ENCODE measurements at regions not wholly inside any gene's neighbourhood (a gene's known extent, or its start where the extent isn't known, plus 50 kb on each side); places are given as distances from the start of the nearest gene placed in this dataset.

DNA sequence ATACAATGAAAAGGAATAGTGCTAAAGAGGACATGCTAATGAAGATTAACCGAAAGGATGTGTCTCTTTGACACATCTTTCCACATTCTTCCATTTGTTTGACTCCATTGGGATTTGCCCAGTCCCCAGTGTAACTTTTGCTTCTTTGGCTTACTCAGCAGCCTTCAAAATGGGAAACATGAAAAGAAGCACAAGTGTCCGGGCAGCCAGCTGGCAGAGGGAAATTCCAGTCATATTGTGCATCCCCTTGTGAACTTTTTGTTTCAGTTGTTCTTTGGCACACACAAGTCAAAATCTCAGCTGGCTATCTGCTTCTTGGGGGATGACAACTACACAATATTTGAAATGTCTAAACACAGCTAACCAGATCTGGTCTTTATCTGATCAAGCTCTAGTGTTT is 157.4 kb downstream of the OGFRL1 start:
- H3K27me3 ChIP-seq (ENCODE audit: control insufficient read depth, insufficient read depth, low read length) = no peaks in the 10 kb centered on the region

DNA sequence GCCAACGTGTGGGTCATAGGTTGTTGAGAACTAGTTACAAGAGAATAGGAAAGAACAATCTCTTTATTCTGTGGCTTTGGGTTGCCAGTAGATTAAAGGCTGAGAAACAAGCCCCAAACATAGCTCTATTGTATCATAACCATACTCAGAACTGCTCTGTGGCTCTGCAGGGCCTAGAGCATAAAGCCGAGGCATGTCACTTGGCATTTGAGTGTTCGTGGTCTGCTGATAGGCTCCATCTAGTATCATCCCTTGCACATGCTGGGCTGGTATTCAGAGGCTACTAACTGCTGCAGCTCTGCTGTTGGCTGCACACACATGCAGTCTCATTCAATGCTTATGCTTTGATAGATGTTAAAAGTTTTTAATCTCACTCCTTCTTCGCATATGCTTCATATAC is 157.9 kb downstream of the OGFRL1 start:
- no peaks in the 10 kb centered on the region for H3K36me3 ChIP-seq (ENCODE audit: insufficient read depth, low read length)
- no peak overlapping the region for H3K4me3 ChIP-seq (ENCODE audit: low read length)
- H3K4me2 ChIP-seq (ENCODE audit: low read length) = no peak overlapping the region
- no peaks in the 10 kb centered on the region for H3K27me3 ChIP-seq (ENCODE audit: control insufficient read depth, insufficient read depth, low read length)
- peaks cover 10% of the 10 kb centered on the region for H3K4me1 ChIP-seq (ENCODE audit: control insufficient read depth, insufficient read depth, low read length)
- H3K9ac ChIP-seq (ENCODE audit: low read depth, low read length) = no peak overlapping the region
- H3K9me3 ChIP-seq (replicated peaks; ENCODE audit: low read length) = no peaks in the 10 kb centered on the region

More for the DNA sequence above, 157.4 kb downstream of the OGFRL1 start:
- Histone ChIP-seq H3K4me1 (ENCODE audit: control insufficient read depth, insufficient read depth, low read length) (peaks cover 10% of the 10 kb centered on the region), H3K4me3 (ENCODE audit: low read length) (no peak overlapping the region), H3K9me3 (replicated peaks; ENCODE audit: low read length) (no peaks in the 10 kb centered on the region), H3K9ac (ENCODE audit: low read depth, low read length) (no peak overlapping the region), H3K4me2 (ENCODE audit: low read length) (no peak overlapping the region), H3K36me3 (ENCODE audit: insufficient read depth, low read length) (no peaks in the 10 kb centered on the region)

DNA sequence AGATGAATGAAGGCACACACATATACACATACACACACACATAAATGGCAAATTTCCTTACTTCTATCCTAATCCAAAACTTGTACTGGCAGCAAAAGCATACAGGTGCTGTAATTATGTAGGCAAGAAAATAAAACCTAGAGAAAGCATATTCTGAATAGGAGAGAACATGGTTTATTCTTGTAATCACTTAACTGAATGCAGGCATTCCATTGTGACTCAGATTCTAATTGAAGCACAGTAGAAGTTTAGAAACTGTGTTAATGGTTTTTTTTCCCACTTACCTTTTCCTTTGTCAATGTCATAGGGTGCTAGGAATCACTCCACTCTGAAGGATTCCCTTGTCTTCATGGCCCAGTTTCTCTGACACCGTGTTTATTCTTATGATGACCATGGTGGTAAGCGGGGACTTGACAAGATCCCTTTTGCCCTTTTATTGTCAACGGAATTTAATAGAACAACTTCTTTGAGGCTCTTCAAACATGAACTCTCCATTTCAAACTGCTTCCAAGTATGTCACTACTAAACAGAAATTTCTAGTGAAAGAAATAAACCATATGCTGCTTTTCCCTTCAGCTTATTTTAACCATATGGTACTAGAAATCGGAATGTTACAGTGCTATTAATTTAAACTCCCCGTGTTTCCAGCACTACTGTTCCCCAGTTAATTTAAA is 164.2 kb downstream of the OGFRL1 start:
- Histone ChIP-seq H3K4me3 (ENCODE audit: low read length) (no peak overlapping the region), H3K36me3 (ENCODE audit: insufficient read depth, low read length) (no peaks in the 10 kb centered on the region), H3K27me3 (ENCODE audit: control insufficient read depth, insufficient read depth, low read length) (no peaks in the 10 kb centered on the region), H3K4me2 (ENCODE audit: low read length) (no peak overlapping the region), H3K4me1 (ENCODE audit: control insufficient read depth, insufficient read depth, low read length) (no peaks in the 10 kb centered on the region), H3K9ac (ENCODE audit: low read depth, low read length) (no peak overlapping the region), H3K9me3 (replicated peaks; ENCODE audit: low read length) (no peaks in the 10 kb centered on the region)

DNA sequence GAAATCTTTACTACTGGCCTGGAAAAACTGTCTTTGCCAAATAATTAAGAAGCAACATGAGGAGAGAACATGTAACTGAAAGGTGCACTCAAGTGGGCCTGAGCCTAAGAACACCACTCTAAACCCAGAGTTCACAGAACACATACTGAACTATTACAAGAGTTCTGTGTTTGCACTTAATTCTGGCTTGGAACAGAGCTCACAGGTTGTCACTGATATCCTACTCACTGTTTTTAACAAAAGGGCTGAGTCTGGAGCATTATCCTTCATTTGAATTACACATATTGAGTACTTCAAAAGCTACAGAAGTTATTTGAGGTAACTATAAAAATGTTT is 164.7 kb downstream of the OGFRL1 start:
- Histone ChIP-seq H3K9me3 (replicated peaks; ENCODE audit: low read length) (no peaks in the 10 kb centered on the region), H3K9ac (ENCODE audit: low read depth, low read length) (no peak overlapping the region), H3K4me2 (ENCODE audit: low read length) (no peak overlapping the region), H3K27me3 (ENCODE audit: control insufficient read depth, insufficient read depth, low read length) (no peaks in the 10 kb centered on the region), H3K4me1 (ENCODE audit: control insufficient read depth, insufficient read depth, low read length) (no peaks in the 10 kb centered on the region), H3K36me3 (ENCODE audit: insufficient read depth, low read length) (no peaks in the 10 kb centered on the region), H3K4me3 (ENCODE audit: low read length) (no peak overlapping the region)

DNA sequence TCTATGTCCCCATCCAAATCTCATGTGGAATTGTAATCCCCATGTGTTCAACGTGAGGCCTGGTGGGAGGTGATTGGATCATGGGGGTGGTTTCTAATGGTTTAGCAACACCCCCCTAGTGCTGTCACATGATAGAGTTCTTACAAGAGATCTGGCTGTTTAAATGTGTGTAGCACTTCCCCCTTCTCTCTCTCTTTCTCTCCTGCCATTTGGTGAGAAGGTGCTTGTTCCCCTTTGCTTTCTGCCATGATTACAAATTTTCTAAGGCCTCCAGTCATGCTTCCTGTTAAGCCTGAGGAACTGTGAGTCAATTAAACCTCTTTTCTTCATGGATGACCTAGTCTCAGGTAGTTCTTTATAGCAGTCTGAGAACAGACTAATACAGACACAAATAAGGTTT is 165.4 kb downstream of the OGFRL1 start:
- no peaks in the 10 kb centered on the region for H3K27me3 ChIP-seq (ENCODE audit: control insufficient read depth, insufficient read depth, low read length)
- H3K36me3 ChIP-seq (ENCODE audit: insufficient read depth, low read length) = no peaks in the 10 kb centered on the region
- H3K4me1 ChIP-seq (ENCODE audit: control insufficient read depth, insufficient read depth, low read length) = no peaks in the 10 kb centered on the region
- H3K9ac ChIP-seq (ENCODE audit: low read depth, low read length) = no peak overlapping the region
- no peaks in the 10 kb centered on the region for H3K9me3 ChIP-seq (replicated peaks; ENCODE audit: low read length)
- no peak overlapping the region for H3K4me3 ChIP-seq (ENCODE audit: low read length)
- H3K4me2 ChIP-seq (ENCODE audit: low read length) = no peak overlapping the region

DNA sequence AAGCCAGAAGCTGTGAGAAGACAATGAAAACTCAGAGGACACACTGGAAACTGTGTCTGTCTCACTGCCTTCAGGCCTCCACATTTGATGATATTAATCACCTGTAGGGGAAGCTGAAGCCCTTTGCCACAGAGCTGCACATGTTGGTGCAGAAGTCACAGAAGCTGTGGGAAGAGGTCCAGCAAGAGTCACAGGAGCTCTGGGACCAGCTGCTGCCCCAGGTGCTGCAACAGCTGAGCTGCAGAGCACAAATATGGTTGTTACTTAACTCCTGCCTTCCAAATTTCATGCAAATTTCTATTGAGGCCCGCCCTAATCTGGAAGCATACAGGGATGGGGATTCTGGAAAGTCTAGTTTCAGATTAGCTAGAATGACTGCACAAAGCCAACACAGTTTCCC is 169.3 kb downstream of the OGFRL1 start:
- Histone ChIP-seq H3K9me3 (replicated peaks; ENCODE audit: low read length) (no peaks in the 10 kb centered on the region), H3K27me3 (ENCODE audit: control insufficient read depth, insufficient read depth, low read length) (no peaks in the 10 kb centered on the region), H3K4me3 (ENCODE audit: low read length) (no peak overlapping the region), H3K4me1 (ENCODE audit: control insufficient read depth, insufficient read depth, low read length) (no peaks in the 10 kb centered on the region), H3K36me3 (ENCODE audit: insufficient read depth, low read length) (no peaks in the 10 kb centered on the region), H3K9ac (ENCODE audit: low read depth, low read length) (no peak overlapping the region), H3K4me2 (ENCODE audit: low read length) (no peak overlapping the region)

DNA sequence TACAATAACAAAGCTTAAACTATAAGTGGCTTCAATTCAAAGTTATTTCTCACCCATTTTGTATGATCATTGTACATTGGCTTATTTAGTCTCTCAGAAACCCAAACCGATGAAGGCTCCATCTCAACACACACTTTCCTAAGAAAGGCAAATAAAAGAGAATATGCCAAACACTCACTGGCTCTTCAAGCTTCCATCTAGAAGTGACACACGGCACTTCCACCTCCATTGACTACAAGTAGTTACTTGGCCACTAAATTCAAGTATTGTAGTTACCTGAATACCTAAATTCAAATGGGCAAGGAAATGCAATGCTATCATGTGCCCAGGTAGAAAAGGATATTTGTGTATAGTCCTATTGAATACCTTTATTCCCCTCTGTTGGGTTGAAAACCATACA is 170.6 kb downstream of the OGFRL1 start:
- no peaks in the 10 kb centered on the region for H3K9me3 ChIP-seq (replicated peaks; ENCODE audit: low read length)
- no peaks in the 10 kb centered on the region for H3K4me1 ChIP-seq (ENCODE audit: control insufficient read depth, insufficient read depth, low read length)
- no peaks in the 10 kb centered on the region for H3K27me3 ChIP-seq (ENCODE audit: control insufficient read depth, insufficient read depth, low read length)
- no peaks in the 10 kb centered on the region for H3K36me3 ChIP-seq (ENCODE audit: insufficient read depth, low read length)
- H3K4me2 ChIP-seq (ENCODE audit: low read length) = no peak overlapping the region
- no peak overlapping the region for H3K9ac ChIP-seq (ENCODE audit: low read depth, low read length)
- no peak overlapping the region for H3K4me3 ChIP-seq (ENCODE audit: low read length)

- Histone ChIP-seq H3K4me1 (ENCODE audit: control insufficient read depth, insufficient read depth, low read length) (no peaks in the 10 kb centered on the region), H3K36me3 (ENCODE audit: insufficient read depth, low read length) (no peaks in the 10 kb centered on the region), H3K9ac (ENCODE audit: low read depth, low read length) (no peak overlapping the region), H3K4me3 (ENCODE audit: low read length) (no peak overlapping the region), H3K4me2 (ENCODE audit: low read length) (no peak overlapping the region), H3K27me3 (ENCODE audit: control insufficient read depth, insufficient read depth, low read length) (no peaks in the 10 kb centered on the region), H3K9me3 (replicated peaks; ENCODE audit: low read length) (no peaks in the 10 kb centered on the region)
Measured at GRCh38 chr6:71460933-71461332, 172.3 kb downstream of the OGFRL1 start.

GRCh38 chr6:71463061-71463460 is 174.4 kb downstream of the OGFRL1 start:
- Histone ChIP-seq H3K9me3 (replicated peaks; ENCODE audit: low read length) (no peaks in the 10 kb centered on the region), H3K4me2 (ENCODE audit: low read length) (no peak overlapping the region), H3K36me3 (ENCODE audit: insufficient read depth, low read length) (no peaks in the 10 kb centered on the region), H3K4me3 (ENCODE audit: low read length) (no peak overlapping the region), H3K27me3 (ENCODE audit: control insufficient read depth, insufficient read depth, low read length) (no peaks in the 10 kb centered on the region), H3K4me1 (ENCODE audit: control insufficient read depth, insufficient read depth, low read length) (peaks cover 2% of the 10 kb centered on the region), H3K9ac (ENCODE audit: low read depth, low read length) (no peak overlapping the region)

DNA sequence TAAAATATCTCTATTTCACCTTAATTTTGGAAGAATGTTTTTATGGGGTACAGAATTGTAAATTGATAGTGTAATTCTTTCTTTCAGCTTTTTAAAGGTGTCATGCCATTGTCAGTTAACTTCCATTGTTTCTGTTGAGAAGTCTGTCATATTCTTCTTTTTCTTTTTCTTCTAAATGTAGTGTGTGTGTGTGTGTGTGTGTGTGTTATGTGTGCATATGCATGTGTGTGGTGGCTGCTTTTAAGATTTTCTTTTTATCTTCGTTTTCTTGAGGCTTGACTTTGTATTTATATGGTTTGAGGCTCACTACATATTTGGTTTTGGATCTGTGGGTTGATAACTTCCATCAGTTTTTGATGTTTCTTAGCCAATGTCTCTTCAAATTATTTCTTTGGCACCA is 176.5 kb downstream of the OGFRL1 start:
- Histone ChIP-seq H3K36me3 (ENCODE audit: insufficient read depth, low read length) (no peaks in the 10 kb centered on the region), H3K4me3 (ENCODE audit: low read length) (no peak overlapping the region), H3K27me3 (ENCODE audit: control insufficient read depth, insufficient read depth, low read length) (no peaks in the 10 kb centered on the region), H3K9me3 (replicated peaks; ENCODE audit: low read length) (no peaks in the 10 kb centered on the region), H3K9ac (ENCODE audit: low read depth, low read length) (no peak overlapping the region), H3K4me1 (ENCODE audit: control insufficient read depth, insufficient read depth, low read length) (peaks cover 18% of the 10 kb centered on the region), H3K4me2 (ENCODE audit: low read length) (no peak overlapping the region)

GRCh38 chr6:71466362-71466761 is 177.8 kb downstream of the OGFRL1 start:
- Histone ChIP-seq H3K9me3 (replicated peaks; ENCODE audit: low read length) (no peaks in the 10 kb centered on the region), H3K9ac (ENCODE audit: low read depth, low read length) (no peak overlapping the region), H3K36me3 (ENCODE audit: insufficient read depth, low read length) (no peaks in the 10 kb centered on the region), H3K4me2 (ENCODE audit: low read length) (no peak overlapping the region), H3K27me3 (ENCODE audit: control insufficient read depth, insufficient read depth, low read length) (no peaks in the 10 kb centered on the region), H3K4me3 (ENCODE audit: low read length) (no peak overlapping the region), H3K4me1 (ENCODE audit: control insufficient read depth, insufficient read depth, low read length) (peaks cover 18% of the 10 kb centered on the region)

GRCh38 chr6:71468038-71468437 is 179.4 kb downstream of the OGFRL1 start:
- Histone ChIP-seq H3K4me3 (ENCODE audit: low read length) (no peak overlapping the region), H3K9me3 (replicated peaks; ENCODE audit: low read length) (no peaks in the 10 kb centered on the region), H3K36me3 (ENCODE audit: insufficient read depth, low read length) (no peaks in the 10 kb centered on the region), H3K4me2 (ENCODE audit: low read length) (peak overlapping the region; percentile 64), H3K4me1 (ENCODE audit: control insufficient read depth, insufficient read depth, low read length) (peaks cover 18% of the 10 kb centered on the region), H3K27me3 (ENCODE audit: control insufficient read depth, insufficient read depth, low read length) (no peaks in the 10 kb centered on the region), H3K9ac (ENCODE audit: low read depth, low read length) (peak overlapping the region; percentile 69)
